ENCODE measurements at regions not wholly inside any gene's neighbourhood (a gene's known extent, or its start where the extent isn't known, plus 50 kb on each side); places are given as distances from the start of the nearest gene placed in this dataset.

DNA sequence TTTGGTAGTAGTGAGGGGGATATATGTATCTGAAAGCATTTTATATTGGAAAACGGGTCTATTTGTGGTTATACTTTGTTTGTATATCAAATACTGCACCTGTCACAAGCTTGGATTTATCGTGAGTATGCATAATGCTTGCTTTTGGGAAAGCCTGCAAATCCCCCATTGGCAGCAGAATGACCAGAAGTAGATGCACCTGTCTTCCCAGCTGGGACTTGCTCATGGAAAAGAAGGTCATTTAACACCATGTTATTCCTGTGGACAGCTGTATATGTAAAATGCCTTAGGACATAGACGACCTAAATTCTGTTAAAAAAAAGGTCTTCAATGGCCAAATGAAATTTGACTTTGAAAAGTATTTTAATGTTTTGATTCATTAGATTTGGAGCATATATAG is 599.4 kb downstream of the XIRP2 start:
- H3K4me1 Mint-ChIP-seq (ENCODE audit: unreplicated experiment): no peaks in the 10 kb centered on the region
- no peaks in the 10 kb centered on the region for H3K36me3 Mint-ChIP-seq (ENCODE audit: low read depth, unreplicated experiment)
- no peak overlapping the region for H3K27ac Mint-ChIP-seq (ENCODE audit: unreplicated experiment)
- no peak overlapping the region for H3K4me3 Mint-ChIP-seq (ENCODE audit: unreplicated experiment)
- TF ChIP-seq, protein P1, sequence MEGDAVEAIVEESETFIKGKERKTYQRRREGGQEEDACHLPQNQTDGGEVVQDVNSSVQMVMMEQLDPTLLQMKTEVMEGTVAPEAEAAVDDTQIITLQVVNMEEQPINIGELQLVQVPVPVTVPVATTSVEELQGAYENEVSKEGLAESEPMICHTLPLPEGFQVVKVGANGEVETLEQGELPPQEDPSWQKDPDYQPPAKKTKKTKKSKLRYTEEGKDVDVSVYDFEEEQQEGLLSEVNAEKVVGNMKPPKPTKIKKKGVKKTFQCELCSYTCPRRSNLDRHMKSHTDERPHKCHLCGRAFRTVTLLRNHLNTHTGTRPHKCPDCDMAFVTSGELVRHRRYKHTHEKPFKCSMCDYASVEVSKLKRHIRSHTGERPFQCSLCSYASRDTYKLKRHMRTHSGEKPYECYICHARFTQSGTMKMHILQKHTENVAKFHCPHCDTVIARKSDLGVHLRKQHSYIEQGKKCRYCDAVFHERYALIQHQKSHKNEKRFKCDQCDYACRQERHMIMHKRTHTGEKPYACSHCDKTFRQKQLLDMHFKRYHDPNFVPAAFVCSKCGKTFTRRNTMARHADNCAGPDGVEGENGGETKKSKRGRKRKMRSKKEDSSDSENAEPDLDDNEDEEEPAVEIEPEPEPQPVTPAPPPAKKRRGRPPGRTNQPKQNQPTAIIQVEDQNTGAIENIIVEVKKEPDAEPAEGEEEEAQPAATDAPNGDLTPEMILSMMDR (IDR thresholded peaks at IDR 0.05; ENCODE audit: unreplicated experiment): no peak
- H3K27me3 Mint-ChIP-seq (ENCODE audit: unreplicated experiment): no peaks in the 10 kb centered on the region
- no peak for DNase-seq (ENCODE audit: low spot score)
- no peaks in the 10 kb centered on the region for H3K9me3 Mint-ChIP-seq (ENCODE audit: unreplicated experiment)

DNA sequence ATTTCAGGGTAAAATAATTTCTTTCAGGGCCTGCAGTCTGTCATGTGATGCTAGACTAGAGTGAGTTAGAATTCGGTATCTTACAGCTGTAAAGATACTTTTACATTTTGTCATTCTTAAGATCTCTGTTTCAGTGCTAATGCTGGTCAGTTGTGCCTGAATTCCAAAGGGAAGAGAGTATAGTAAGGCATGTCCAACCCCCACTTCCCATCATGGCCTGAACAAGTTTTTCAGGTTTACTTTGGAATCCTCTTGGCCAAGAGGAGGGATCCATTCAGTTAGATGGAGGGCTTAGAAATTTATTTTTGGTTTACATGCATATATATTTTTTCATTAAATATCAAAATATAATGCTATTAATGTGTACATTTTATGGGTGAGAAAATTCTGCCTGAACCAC is 596.6 kb downstream of the XIRP2 start:
- no peak overlapping the region for H3K27ac Mint-ChIP-seq (ENCODE audit: unreplicated experiment)
- no peak overlapping the region for H3K4me3 Mint-ChIP-seq (ENCODE audit: unreplicated experiment)
- H3K27me3 Mint-ChIP-seq (ENCODE audit: unreplicated experiment): no peaks in the 10 kb centered on the region
- no peak for DNase-seq (ENCODE audit: low spot score)
- H3K4me1 Mint-ChIP-seq (ENCODE audit: unreplicated experiment): no peaks in the 10 kb centered on the region
- H3K36me3 Mint-ChIP-seq (ENCODE audit: low read depth, unreplicated experiment): no peaks in the 10 kb centered on the region
- TF ChIP-seq, protein P1 (IDR thresholded peaks at IDR 0.05; ENCODE audit: unreplicated experiment): no peak
- no peaks in the 10 kb centered on the region for H3K9me3 Mint-ChIP-seq (ENCODE audit: unreplicated experiment)

DNA sequence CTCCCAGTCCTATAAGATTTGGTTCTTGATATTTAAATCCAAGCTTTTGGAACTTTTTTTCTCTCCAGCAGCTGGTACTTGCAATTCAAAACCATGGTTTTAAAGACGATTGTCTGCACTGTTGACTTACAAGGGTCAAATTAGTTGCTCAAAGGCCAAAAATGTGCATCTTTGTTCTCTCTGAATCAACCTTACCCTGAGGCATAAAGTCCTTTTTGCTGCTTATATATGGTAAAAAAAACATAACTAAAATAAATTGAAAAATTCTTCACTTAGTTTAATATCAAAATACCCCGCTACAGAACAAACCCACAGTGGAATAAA is 592.7 kb downstream of the XIRP2 start:
- Mint-ChIP-seq H3K4me1 (ENCODE audit: unreplicated experiment) (no peaks in the 10 kb centered on the region), H3K9me3 (ENCODE audit: unreplicated experiment) (no peaks in the 10 kb centered on the region), H3K36me3 (ENCODE audit: low read depth, unreplicated experiment) (no peaks in the 10 kb centered on the region), H3K27ac (ENCODE audit: unreplicated experiment) (no peak overlapping the region), H3K4me3 (ENCODE audit: unreplicated experiment) (no peak overlapping the region), H3K27me3 (ENCODE audit: unreplicated experiment) (no peaks in the 10 kb centered on the region)
- DNase-seq (ENCODE audit: low spot score): no peak
- TF ChIP-seq, protein P1 (IDR thresholded peaks at IDR 0.05; ENCODE audit: unreplicated experiment): no peak

DNA sequence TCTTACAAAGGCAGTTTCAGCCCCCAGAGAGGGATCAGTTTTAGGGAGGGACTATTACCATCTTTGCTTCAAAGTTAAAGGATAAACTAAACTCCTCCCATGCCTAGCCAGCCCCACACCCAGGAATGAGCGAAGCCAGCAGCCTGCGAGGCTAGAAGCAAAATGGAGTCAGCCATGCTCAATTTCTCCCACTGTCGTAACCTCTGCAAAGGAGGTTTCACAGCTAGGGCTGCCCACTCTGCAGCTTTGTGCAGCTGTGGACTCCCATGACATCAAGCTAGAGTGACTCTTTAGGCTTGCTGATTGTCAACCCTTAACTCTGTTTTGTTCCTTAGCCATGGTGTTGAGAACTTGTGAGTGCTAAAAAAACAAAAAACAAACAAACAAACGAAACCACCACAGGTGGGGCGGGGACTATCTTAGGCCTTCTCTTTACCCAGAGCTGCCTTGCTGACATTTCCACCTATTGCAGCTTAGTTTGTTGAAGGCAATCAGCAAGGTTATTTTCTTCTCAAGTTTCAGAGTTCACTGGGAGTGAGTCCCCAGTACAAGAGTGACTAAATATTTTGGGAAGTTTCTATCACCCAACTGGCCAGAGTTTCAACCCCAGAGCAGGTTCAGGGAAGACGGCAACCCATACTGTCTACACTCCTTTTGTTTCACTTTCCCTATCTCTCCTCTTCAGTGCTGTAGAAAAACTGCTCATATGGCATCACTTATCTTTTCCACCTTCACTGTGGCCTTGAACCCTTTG is 592.1 kb downstream of the XIRP2 start:
- H3K9me3 Mint-ChIP-seq (ENCODE audit: unreplicated experiment): no peaks in the 10 kb centered on the region
- H3K27ac Mint-ChIP-seq (ENCODE audit: unreplicated experiment): no peak overlapping the region

DNA sequence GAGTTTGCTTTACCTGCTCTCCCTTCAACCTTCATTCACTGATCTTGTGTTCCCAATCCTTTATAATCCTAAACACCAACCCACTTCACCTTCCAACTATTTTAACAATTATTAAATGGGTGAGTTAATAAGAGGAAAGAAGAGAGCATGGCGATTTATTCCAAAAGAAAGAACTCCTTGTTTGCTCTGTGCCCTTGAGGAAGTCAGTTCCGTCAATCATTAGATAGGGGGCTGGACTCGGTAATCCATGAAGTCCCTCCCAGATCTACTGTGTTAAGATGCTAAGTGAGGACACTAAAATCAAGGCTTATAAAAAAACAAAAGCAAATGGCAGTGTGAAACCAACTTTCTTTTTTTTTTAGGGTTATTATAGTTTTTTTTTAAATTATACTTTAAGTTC is 589.9 kb downstream of the XIRP2 start:
- Mint-ChIP-seq H3K36me3 (ENCODE audit: low read depth, unreplicated experiment) (no peaks in the 10 kb centered on the region), H3K9me3 (ENCODE audit: unreplicated experiment) (no peaks in the 10 kb centered on the region), H3K4me1 (ENCODE audit: unreplicated experiment) (no peaks in the 10 kb centered on the region), H3K4me3 (ENCODE audit: unreplicated experiment) (no peak overlapping the region), H3K27me3 (ENCODE audit: unreplicated experiment) (no peaks in the 10 kb centered on the region), H3K27ac (ENCODE audit: unreplicated experiment) (no peak overlapping the region)
- no peak for DNase-seq (ENCODE audit: low spot score)
- TF ChIP-seq, protein P1 (IDR thresholded peaks at IDR 0.05; ENCODE audit: unreplicated experiment): no peak

More for the DNA sequence above, 592.1 kb downstream of the XIRP2 start:
- no peaks in the 10 kb centered on the region for H3K4me1 Mint-ChIP-seq (ENCODE audit: unreplicated experiment)
- no peaks in the 10 kb centered on the region for H3K27me3 Mint-ChIP-seq (ENCODE audit: unreplicated experiment)
- no peaks in the 10 kb centered on the region for H3K36me3 Mint-ChIP-seq (ENCODE audit: low read depth, unreplicated experiment)
- TF ChIP-seq, protein P1 (IDR thresholded peaks at IDR 0.05; ENCODE audit: unreplicated experiment): no peak
- H3K4me3 Mint-ChIP-seq (ENCODE audit: unreplicated experiment): no peak overlapping the region
- no peak for DNase-seq (ENCODE audit: low spot score)

Data from endothelial cell (in vitro differentiated cells).